22Rv1 (cell line): ENCODE measurements at regions not wholly inside any gene's neighbourhood (a gene's known extent, or its start where the extent isn't known, plus 50 kb on each side); places are given as distances from the start of the nearest gene placed in this dataset.

Experiments
- CTCF ChIP-seq: fragments of 450-650 bp; IDR thresholded peaks from 2 replicates; pipeline ENCODE4 v1.5.1; 2017; ENCODE audit warnings: mild to moderate bottlenecking
- ZFX ChIP-seq: fragments of 450-650 bp; IDR thresholded peaks from 2 replicates; pipeline ENCODE4 v1.6.1; 2017; ENCODE audit warnings: antibody characterized with exemption, borderline replicate concordance

GRCh38 chr11:69887330-69887729, 68.1 kb upstream of the FGF3 start:
- TF ChIP-seq CTCF (no peak), ZFX (no peak)
